ENCODE measurements at regions not wholly inside any gene's neighbourhood (a gene's known extent, or its start where the extent isn't known, plus 50 kb on each side); places are given as distances from the start of the nearest gene placed in this dataset.

- Mint-ChIP-seq H3K4me3 (no peak overlapping the region), H3K36me3 (ENCODE audit: low read depth) (peaks cover 8% of the 10 kb centered on the region), H3K4me1 (peaks cover 24% of the 10 kb centered on the region), H3K27ac (no peak overlapping the region), H3K9me3 (peaks cover 20% of the 10 kb centered on the region), H3K27me3 (ENCODE audit: insufficient read depth) (no peaks in the 10 kb centered on the region)
- Histone ChIP-seq H3K27ac (ENCODE audit: low read depth, low read length) (no peak overlapping the region), H3K36me3 (ENCODE audit: control insufficient read depth, insufficient read depth, low read length) (no peaks in the 10 kb centered on the region), H3K9ac (ENCODE audit: extremely low read depth, low read length, poor library complexity, severe bottlenecking) (no peak overlapping the region), H3K9me3 (ENCODE audit: control insufficient read depth, low read length) (peaks cover 21% of the 10 kb centered on the region), H3K4me3 (ENCODE audit: low read length) (no peak overlapping the region), H3K4me1 (ENCODE audit: control insufficient read depth, insufficient read depth, low read length) (no peaks in the 10 kb centered on the region), H3K27me3 (ENCODE audit: control insufficient read depth, insufficient read depth, low read length, poor library complexity, severe bottlenecking) (no peaks in the 10 kb centered on the region)
- TF ChIP-seq, protein P1, sequence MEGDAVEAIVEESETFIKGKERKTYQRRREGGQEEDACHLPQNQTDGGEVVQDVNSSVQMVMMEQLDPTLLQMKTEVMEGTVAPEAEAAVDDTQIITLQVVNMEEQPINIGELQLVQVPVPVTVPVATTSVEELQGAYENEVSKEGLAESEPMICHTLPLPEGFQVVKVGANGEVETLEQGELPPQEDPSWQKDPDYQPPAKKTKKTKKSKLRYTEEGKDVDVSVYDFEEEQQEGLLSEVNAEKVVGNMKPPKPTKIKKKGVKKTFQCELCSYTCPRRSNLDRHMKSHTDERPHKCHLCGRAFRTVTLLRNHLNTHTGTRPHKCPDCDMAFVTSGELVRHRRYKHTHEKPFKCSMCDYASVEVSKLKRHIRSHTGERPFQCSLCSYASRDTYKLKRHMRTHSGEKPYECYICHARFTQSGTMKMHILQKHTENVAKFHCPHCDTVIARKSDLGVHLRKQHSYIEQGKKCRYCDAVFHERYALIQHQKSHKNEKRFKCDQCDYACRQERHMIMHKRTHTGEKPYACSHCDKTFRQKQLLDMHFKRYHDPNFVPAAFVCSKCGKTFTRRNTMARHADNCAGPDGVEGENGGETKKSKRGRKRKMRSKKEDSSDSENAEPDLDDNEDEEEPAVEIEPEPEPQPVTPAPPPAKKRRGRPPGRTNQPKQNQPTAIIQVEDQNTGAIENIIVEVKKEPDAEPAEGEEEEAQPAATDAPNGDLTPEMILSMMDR (conservative IDR thresholded peaks at IDR 0.05): no peak
- 83 to 85% methylated on average over 2 of the region's 2 CpGs for WGBS, 2 experiments (ENCODE audit: insufficient coverage in 1 of 2, insufficient read length in 1 of 2)
- no peak for DNase-seq
Measured at GRCh38 chr4:169909897-169910296, 116.3 kb downstream of the MFAP3L start.

DNA sequence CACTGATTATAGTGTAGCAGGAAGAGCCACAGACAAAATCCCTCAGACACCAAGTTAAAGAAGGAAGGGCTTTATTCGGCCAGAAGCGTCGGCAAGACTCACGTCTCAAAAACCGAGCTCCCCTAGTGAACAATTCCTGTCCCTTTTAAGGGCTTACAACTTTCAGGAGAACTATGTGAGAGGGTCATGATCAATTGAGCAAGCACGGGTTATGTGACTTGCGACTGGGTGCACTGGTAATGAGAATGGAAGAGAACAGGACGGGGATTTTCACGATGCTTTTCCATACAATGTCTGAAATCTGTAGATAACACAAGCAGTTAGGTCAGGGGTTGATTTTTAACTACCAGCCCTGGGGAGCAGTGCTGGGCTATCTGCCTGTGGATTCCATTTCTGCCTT is 116.7 kb downstream of the MFAP3L start:
- no peaks in the 10 kb centered on the region for H3K36me3 ChIP-seq (ENCODE audit: control insufficient read depth, insufficient read depth, low read length)
- no peaks in the 10 kb centered on the region for H3K27me3 ChIP-seq (ENCODE audit: control insufficient read depth, insufficient read depth, low read length, poor library complexity, severe bottlenecking)
- peaks cover 26% of the 10 kb centered on the region for H3K4me1 Mint-ChIP-seq
- peak overlapping the region; percentile 72 for H3K27ac Mint-ChIP-seq
- H3K9ac ChIP-seq (ENCODE audit: extremely low read depth, low read length, poor library complexity, severe bottlenecking): no peak overlapping the region
- no peak overlapping the region for H3K4me3 ChIP-seq (ENCODE audit: low read length)
- no peaks in the 10 kb centered on the region for H3K27me3 Mint-ChIP-seq (ENCODE audit: insufficient read depth)
- H3K4me1 ChIP-seq (ENCODE audit: control insufficient read depth, insufficient read depth, low read length): no peaks in the 10 kb centered on the region
- H3K9me3 Mint-ChIP-seq: peaks cover 16% of the 10 kb centered on the region
- no peak overlapping the region for H3K27ac ChIP-seq (ENCODE audit: low read depth, low read length)
- WGBS, 2 experiments (ENCODE audit: insufficient coverage in 1 of 2, insufficient read length in 1 of 2): 86 to 91% methylated on average over 7 to 9 of the region's 9 CpGs
- no peak overlapping the region for H3K4me3 Mint-ChIP-seq
- TF ChIP-seq, protein P1 (conservative IDR thresholded peaks at IDR 0.05): no peak
- DNase-seq: no peak
- H3K9me3 ChIP-seq (ENCODE audit: control insufficient read depth, low read length): peaks cover 17% of the 10 kb centered on the region
- peaks cover 7% of the 10 kb centered on the region for H3K36me3 Mint-ChIP-seq (ENCODE audit: low read depth)

DNA sequence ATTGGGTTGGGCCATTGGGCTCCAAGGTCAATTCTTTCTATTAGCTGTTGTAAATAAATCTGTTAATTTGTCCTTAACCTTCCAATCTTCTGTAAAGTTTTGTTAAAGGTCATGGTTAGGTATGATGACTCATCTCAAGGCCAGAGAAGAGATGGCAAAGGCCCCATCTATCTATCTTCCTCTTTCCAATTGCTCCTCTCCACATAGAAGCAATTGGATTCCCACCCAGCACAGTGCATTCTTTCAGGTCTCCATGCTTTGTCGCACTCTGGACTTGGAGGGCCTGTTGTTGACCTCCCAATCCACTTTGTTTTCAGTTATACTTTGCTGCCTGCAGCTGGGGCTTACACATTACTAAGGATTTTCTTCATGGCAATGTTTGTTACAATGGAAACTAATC is 118.5 kb downstream of the MFAP3L start:
- no peak overlapping the region for H3K27ac ChIP-seq (ENCODE audit: low read depth, low read length)
- Mint-ChIP-seq H3K27me3 (ENCODE audit: insufficient read depth) (no peaks in the 10 kb centered on the region), H3K4me1 (peaks cover 31% of the 10 kb centered on the region), H3K4me3 (no peak overlapping the region), H3K36me3 (ENCODE audit: low read depth) (peaks cover 2% of the 10 kb centered on the region), H3K27ac (no peak overlapping the region), H3K9me3 (peaks cover 4% of the 10 kb centered on the region)
- TF ChIP-seq, protein P1 (conservative IDR thresholded peaks at IDR 0.05): no peak
- H3K9ac ChIP-seq (ENCODE audit: extremely low read depth, low read length, poor library complexity, severe bottlenecking): no peak overlapping the region
- no peak for DNase-seq
- H3K36me3 ChIP-seq (ENCODE audit: control insufficient read depth, insufficient read depth, low read length): no peaks in the 10 kb centered on the region
- H3K9me3 ChIP-seq (ENCODE audit: control insufficient read depth, low read length): no peaks in the 10 kb centered on the region
- 96 to 100% methylated on average over 1 of the region's 1 CpG for WGBS, 2 experiments (ENCODE audit: insufficient coverage in 1 of 2, insufficient read length in 1 of 2)
- H3K4me1 ChIP-seq (ENCODE audit: control insufficient read depth, insufficient read depth, low read length): no peaks in the 10 kb centered on the region
- H3K4me3 ChIP-seq (ENCODE audit: low read length): no peak overlapping the region
- no peaks in the 10 kb centered on the region for H3K27me3 ChIP-seq (ENCODE audit: control insufficient read depth, insufficient read depth, low read length, poor library complexity, severe bottlenecking)

Measured in endodermal cell (in vitro differentiated cells).